ENCODE measurements at regions not wholly inside any gene's neighbourhood (a gene's known extent, or its start where the extent isn't known, plus 50 kb on each side); places are given as distances from the start of the nearest gene placed in this dataset.
"Not testable (repeated sequence)": the region's sequence is repeated elsewhere in the genome, so short reads cannot be mapped to it uniquely, and the experiment has no call there.

- FAIRE-seq; H4K20me1 ChIP-seq (replicated peaks; ENCODE audit: control insufficient read depth, extremely low read depth, insufficient read depth, low read length); H3K27ac ChIP-seq (ENCODE audit: insufficient read depth, low read depth, low read length); DNase-seq (ENCODE audit: low read depth, low spot score); H3K36me3 ChIP-seq (ENCODE audit: control insufficient read depth in 2 of 2, extremely low read depth in 1 of 2, insufficient read depth in 2 of 2, low read length in 2 of 2); H3K4me2 ChIP-seq (ENCODE audit: insufficient read depth, low read length); dilution Hi-C loops (cut with MboI; ENCODE audit: extremely low pct_ligation_motif_present, low sequenced_read_pairs); H3K9me3 ChIP-seq (replicated peaks; ENCODE audit: control insufficient read depth, insufficient read depth, low read length); H3K79me2 ChIP-seq (ENCODE audit: control insufficient read depth, insufficient read depth, low read length); CTCF ChIA-PET; H3K9me1 ChIP-seq (replicated peaks; ENCODE audit: control insufficient read depth, extremely low read depth, insufficient read depth, low read length); H3K9ac ChIP-seq (replicated peaks; ENCODE audit: extremely low read depth, insufficient read depth, low read length); POLR2A ChIA-PET; H3K4me3 ChIP-seq (replicated peaks in 1 of 3; ENCODE audit: insufficient read depth in 1 of 3, low read depth in 1 of 3, low read length in 3 of 3); intact Hi-C loops (cut with micrococcal nuclease); H2AFZ ChIP-seq (ENCODE audit: low read depth, low read length); BruUV-seq (replicated peaks); H3K4me1 ChIP-seq (ENCODE audit: control insufficient read depth, extremely low read depth, insufficient read depth, low read length); H3K27me3 ChIP-seq (ENCODE audit: control insufficient read depth in 2 of 2, insufficient read depth in 2 of 2, low read length in 2 of 2): not testable (repeated sequence)
These were observed 60.5 kb upstream of the GRK3 start for GRCh38 chr22:25504017-25504416.

- no peak overlapping the region for H2AFZ ChIP-seq (ENCODE audit: low read depth, low read length)
- no peaks in the 10 kb centered on the region for H3K36me3 ChIP-seq (ENCODE audit: control insufficient read depth in 2 of 2, extremely low read depth in 1 of 2, insufficient read depth in 2 of 2, low read length in 2 of 2)
- no peak overlapping the region for H3K4me3 ChIP-seq (replicated peaks in 1 of 3; ENCODE audit: insufficient read depth in 1 of 3, low read depth in 1 of 3, low read length in 3 of 3)
- H3K27ac ChIP-seq (ENCODE audit: insufficient read depth, low read depth, low read length) = no peak overlapping the region
- no TSS peak for BruUV-seq (replicated peaks)
- no peaks in the 10 kb centered on the region for H3K27me3 ChIP-seq (ENCODE audit: control insufficient read depth in 2 of 2, insufficient read depth in 2 of 2, low read length in 2 of 2)
- FAIRE-seq (no peak), DNase-seq (ENCODE audit: low read depth, low spot score) (no peak)
- H3K4me2 ChIP-seq (ENCODE audit: insufficient read depth, low read length) = no peak overlapping the region
- no peaks in the 10 kb centered on the region for H4K20me1 ChIP-seq (replicated peaks; ENCODE audit: control insufficient read depth, extremely low read depth, insufficient read depth, low read length)
- POLR2A ChIA-PET = no interaction called here
- intact Hi-C loops (cut with micrococcal nuclease) (no loop called here), dilution Hi-C loops (cut with MboI; ENCODE audit: extremely low pct_ligation_motif_present, low sequenced_read_pairs) (no loop called here)
- H3K9ac ChIP-seq (replicated peaks; ENCODE audit: extremely low read depth, insufficient read depth, low read length) = no peak overlapping the region
- no peaks in the 10 kb centered on the region for H3K4me1 ChIP-seq (ENCODE audit: control insufficient read depth, extremely low read depth, insufficient read depth, low read length)
- CTCF ChIA-PET = no interaction called here
- no peaks in the 10 kb centered on the region for H3K9me1 ChIP-seq (replicated peaks; ENCODE audit: control insufficient read depth, extremely low read depth, insufficient read depth, low read length)
- no peaks in the 10 kb centered on the region for H3K79me2 ChIP-seq (ENCODE audit: control insufficient read depth, insufficient read depth, low read length)
- no peaks in the 10 kb centered on the region for H3K9me3 ChIP-seq (replicated peaks; ENCODE audit: control insufficient read depth, insufficient read depth, low read length)
- no peak for TF ChIP-seq MYC (IDR thresholded peaks at IDR 0.05; ENCODE audit: low read depth, low read length)
- TF ChIP-seq JUN (IDR thresholded peaks at IDR 0.05; ENCODE audit: borderline replicate concordance, insufficient read depth, insufficient read length, low read depth) = no peak
- no peak for TF ChIP-seq POLR2AphosphoS5 (IDR thresholded peaks at IDR 0.05; ENCODE audit: insufficient read depth, low read depth, low read length)
- TF ChIP-seq GATA2 (IDR thresholded peaks at IDR 0.05; ENCODE audit: insufficient read depth, insufficient read length, low read depth, low read length) = no peak
- no peak for TF ChIP-seq CTCF (IDR thresholded peaks at IDR 0.05; ENCODE audit: extremely low read depth in 1 of 2, insufficient read depth in 1 of 2, low read depth in 1 of 2, low read length in 2 of 2)
- no peak for TF ChIP-seq POLR2A (IDR thresholded peaks at IDR 0.05; ENCODE audit: low read depth, low read length)
- no peak for TF ChIP-seq EZH2 (IDR thresholded peaks at IDR 0.05; ENCODE audit: borderline replicate concordance, low read depth, low read length, severe bottlenecking)
- TF ChIP-seq FOS (IDR thresholded peaks at IDR 0.05; ENCODE audit: borderline replicate concordance, insufficient read depth, low read length) = no peak
These were observed 56.3 kb upstream of the GRK3 start for GRCh38 chr22:25508161-25508560.
